ENCODE measurements at regions not wholly inside any gene's neighbourhood (a gene's known extent, or its start where the extent isn't known, plus 50 kb on each side); places are given as distances from the start of the nearest gene placed in this dataset.

DNA sequence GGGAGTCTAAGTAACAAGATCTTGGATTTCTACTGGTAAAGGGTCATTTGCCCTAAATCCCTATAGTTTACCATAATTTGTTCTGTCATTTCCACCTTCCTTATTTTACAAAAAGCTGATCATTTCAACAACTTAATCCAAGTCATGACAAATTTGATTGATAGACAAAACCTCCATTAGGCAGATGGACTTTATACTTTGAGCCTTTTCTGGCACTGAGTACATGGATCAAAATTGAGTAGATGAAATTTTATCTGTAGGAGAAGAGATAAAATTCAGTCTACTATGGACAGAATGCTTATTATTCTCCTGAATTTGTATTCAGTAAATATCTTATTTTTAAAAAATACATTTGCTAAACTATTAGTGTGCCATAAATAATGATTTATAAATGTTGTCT, 62.6 kb upstream of the NRIP1 start:
- Histone ChIP-seq H3K9ac (ENCODE audit: control insufficient read depth, insufficient read depth, low read length) (no peak overlapping the region), H3K27me3 (replicated peaks in 1 of 2; ENCODE audit: control insufficient read depth in 2 of 2, insufficient read depth in 2 of 2, low read length in 1 of 2) (no peaks in the 10 kb centered on the region), H3K4me3 (no peak overlapping the region), H4K20me1 (ENCODE audit: control insufficient read depth, insufficient read depth) (no peaks in the 10 kb centered on the region), H3K36me3 (ENCODE audit: control insufficient read depth in 2 of 2, insufficient read depth in 2 of 2, low read length in 1 of 2) (no peaks in the 10 kb centered on the region), H2AFZ (ENCODE audit: control insufficient read depth, low read depth, low read length) (no peak overlapping the region), H3K9me3 (replicated peaks; ENCODE audit: control insufficient read depth, insufficient read depth, low read length) (no peaks in the 10 kb centered on the region), H3K27ac (ENCODE audit: control insufficient read depth, insufficient read depth) (no peak overlapping the region), H3K79me2 (ENCODE audit: control insufficient read depth, insufficient read depth, low read length) (no peaks in the 10 kb centered on the region), H3K4me2 (ENCODE audit: control insufficient read depth, insufficient read depth) (no peak overlapping the region), H3K4me1 (ENCODE audit: control insufficient read depth, insufficient read depth, low read length) (no peaks in the 10 kb centered on the region)
- ATAC-seq = no peak
- TF ChIP-seq ETV6 (conservative IDR thresholded peaks at IDR 0.05 in 1 of 2, IDR thresholded peaks at IDR 0.05 in 1 of 2; ENCODE audit: borderline replicate concordance in 1 of 2, low read depth in 1 of 2) = no peak
- TF ChIP-seq POLR2AphosphoS2 (IDR thresholded peaks at IDR 0.05; ENCODE audit: low read depth, low read length) = no peak
- no peak for TF ChIP-seq STAT3 (IDR thresholded peaks at IDR 0.05; ENCODE audit: low read depth, low read length)
- no peak for TF ChIP-seq TCF3 (IDR thresholded peaks at IDR 0.05; ENCODE audit: borderline replicate concordance, insufficient read depth, low read depth, low read length)
- no peak for TF ChIP-seq RCOR1 (conservative IDR thresholded peaks at IDR 0.05; ENCODE audit: low read depth, low read length)
- no peak for TF ChIP-seq SKIL (IDR thresholded peaks at IDR 0.05; ENCODE audit: low read depth, poor library complexity, severe bottlenecking)
- no peak for TF ChIP-seq POLR2A (IDR thresholded peaks at IDR 0.05; ENCODE audit: low read depth, low read length)
- TF ChIP-seq SIX5 (IDR thresholded peaks at IDR 0.05; ENCODE audit: low read depth, low read length, severe bottlenecking) = no peak
- no peak for TF ChIP-seq SREBF1 (IDR thresholded peaks at IDR 0.05; ENCODE audit: low read length)
- no peak for TF ChIP-seq MYB (IDR thresholded peaks at IDR 0.05; ENCODE audit: borderline replicate concordance, low read depth, low read length)
- TF ChIP-seq, protein P1, sequence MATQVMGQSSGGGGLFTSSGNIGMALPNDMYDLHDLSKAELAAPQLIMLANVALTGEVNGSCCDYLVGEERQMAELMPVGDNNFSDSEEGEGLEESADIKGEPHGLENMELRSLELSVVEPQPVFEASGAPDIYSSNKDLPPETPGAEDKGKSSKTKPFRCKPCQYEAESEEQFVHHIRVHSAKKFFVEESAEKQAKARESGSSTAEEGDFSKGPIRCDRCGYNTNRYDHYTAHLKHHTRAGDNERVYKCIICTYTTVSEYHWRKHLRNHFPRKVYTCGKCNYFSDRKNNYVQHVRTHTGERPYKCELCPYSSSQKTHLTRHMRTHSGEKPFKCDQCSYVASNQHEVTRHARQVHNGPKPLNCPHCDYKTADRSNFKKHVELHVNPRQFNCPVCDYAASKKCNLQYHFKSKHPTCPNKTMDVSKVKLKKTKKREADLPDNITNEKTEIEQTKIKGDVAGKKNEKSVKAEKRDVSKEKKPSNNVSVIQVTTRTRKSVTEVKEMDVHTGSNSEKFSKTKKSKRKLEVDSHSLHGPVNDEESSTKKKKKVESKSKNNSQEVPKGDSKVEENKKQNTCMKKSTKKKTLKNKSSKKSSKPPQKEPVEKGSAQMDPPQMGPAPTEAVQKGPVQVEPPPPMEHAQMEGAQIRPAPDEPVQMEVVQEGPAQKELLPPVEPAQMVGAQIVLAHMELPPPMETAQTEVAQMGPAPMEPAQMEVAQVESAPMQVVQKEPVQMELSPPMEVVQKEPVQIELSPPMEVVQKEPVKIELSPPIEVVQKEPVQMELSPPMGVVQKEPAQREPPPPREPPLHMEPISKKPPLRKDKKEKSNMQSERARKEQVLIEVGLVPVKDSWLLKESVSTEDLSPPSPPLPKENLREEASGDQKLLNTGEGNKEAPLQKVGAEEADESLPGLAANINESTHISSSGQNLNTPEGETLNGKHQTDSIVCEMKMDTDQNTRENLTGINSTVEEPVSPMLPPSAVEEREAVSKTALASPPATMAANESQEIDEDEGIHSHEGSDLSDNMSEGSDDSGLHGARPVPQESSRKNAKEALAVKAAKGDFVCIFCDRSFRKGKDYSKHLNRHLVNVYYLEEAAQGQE (IDR thresholded peaks at IDR 0.05; ENCODE audit: low read depth, low read length) = no peak
- TF ChIP-seq E2F4 (IDR thresholded peaks at IDR 0.05; ENCODE audit: low read depth, low read length) = no peak
- no peak for FAIRE-seq
- RAD21 ChIA-PET (ENCODE audit: unreplicated experiment) = no interaction called here
- POLR2A ChIA-PET = no interaction called here
- no peak for DNase-seq (ENCODE audit: low read depth, low spot score)
- SMC1A ChIA-PET (ENCODE audit: uncharacterized antibody, unreplicated experiment) = no interaction called here
- intact Hi-C loops (cut with micrococcal nuclease; ENCODE audit: unreplicated experiment) (no loop called here), in situ Hi-C loops (cut with MboI) (no loop called here)
- BruUV-seq (replicated peaks) = no TSS peak
- CTCF ChIA-PET = no interaction called here
